Breast epithelium (tissue), 4 donors: ENCODE measurements at regions not wholly inside any gene's neighbourhood (a gene's known extent, or its start where the extent isn't known, plus 50 kb on each side); places are given as distances from the start of the nearest gene placed in this dataset.

Experiments used
- DNase-seq, 2 donors: peaks; one replicate each; pipeline ENCODE4 v3.0.0-alpha.2; 2019; ENCODE audit warnings: low spot score in 2 of 2
- H3K27ac ChIP-seq, 2 donors: fragments of 200-600 bp; sonication (generic) in 1 of 2; one replicate each; pipeline ENCODE4 v1.5.1; 2016 to 2019; ENCODE audit warnings: mild to moderate bottlenecking in 1 of 2
- H3K27me3 ChIP-seq, 2 donors: fragments of 200-600 bp; sonication (generic) in 1 of 2; one replicate each; pipeline versions ENCODE4 v1.5.1 to v1.6.0; 2017 to 2019; ENCODE audit warnings: control low read depth in 1 of 2, mild to moderate bottlenecking in 1 of 2
- H3K36me3 ChIP-seq: fragments of 200-600 bp; one replicate; pipeline ENCODE4 v1.5.1; 2019
- H3K4me1 ChIP-seq, 2 donors: fragments of 200-600 bp; sonication (generic); one replicate each; pipeline ENCODE4 v1.5.1; 2016 to 2019; ENCODE audit warnings: control low read depth in 1 of 2
- H3K4me3 ChIP-seq, 3 donors: fragments of 200-600 bp; sonication (generic); 1 replicate in 2 of 3; 2 replicates in 1 of 3; pipeline ENCODE4 v1.5.1; 2016 to 2019; ENCODE audit warnings: mild to moderate bottlenecking in 3 of 3, moderate library complexity in 2 of 3
- H3K9me3 ChIP-seq, 2 donors: fragments of 200-600 bp; sonication (generic) in 1 of 2; one replicate each; pipeline ENCODE4 v1.5.1; 2016 to 2019; ENCODE audit warnings: control low read depth in 1 of 2
- POLR2A ChIP-seq: fragments of 450-650 bp; IDR thresholded peaks from one replicate; pipeline ENCODE4 v1.6.1; 2016; ENCODE audit warnings: antibody characterized with exemption, mild to moderate bottlenecking, moderate library complexity
- POLR2AphosphoS5 ChIP-seq, 3 donors: sonication (generic); formaldehyde crosslinking; IDR thresholded peaks; one replicate each; pipeline ENCODE4 v1.6.1; 2017; ENCODE audit warnings: antibody characterized with exemption in 3 of 3
- intact Hi-C: fragments of 100-400 bp; cut with DNase I; formaldehyde crosslinking; loops from one replicate; pipeline ENCODE4 v1.15.1; 2023; ENCODE audit warnings: low total_unique reads
- TF ChIP-seq, protein P1 (sequence below), 3 donors: fragments of 450-650 bp; IDR thresholded peaks; one replicate each; pipeline ENCODE4 v1.5.1; 2016 to 2017; ENCODE audit warnings: antibody characterized with exemption in 3 of 3, mild to moderate bottlenecking in 3 of 3, moderate library complexity in 3 of 3

DNA sequence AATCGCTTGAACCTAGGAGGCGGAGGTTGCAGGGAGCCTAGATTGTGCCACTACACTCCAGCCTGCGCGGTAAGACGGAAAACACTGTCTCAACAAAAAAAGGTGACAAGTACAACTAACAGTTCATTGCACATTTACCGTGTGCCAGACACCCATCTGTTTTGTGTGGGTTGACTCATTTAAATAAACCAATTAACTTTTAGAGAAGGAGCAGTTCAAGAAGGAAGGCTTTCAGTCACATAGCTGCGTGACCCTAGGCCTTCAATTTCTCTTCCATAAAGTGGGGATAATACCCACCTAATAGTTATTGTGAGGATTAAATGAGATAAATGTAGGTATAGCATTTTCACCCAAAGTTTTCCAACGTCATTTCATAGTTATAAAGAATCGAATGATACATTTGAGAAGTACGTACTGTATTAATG lies 52.3 kb upstream of the KDM7A start:
- no peak for TF ChIP-seq POLR2A
- TF ChIP-seq POLR2AphosphoS5 (IDR thresholded peaks at IDR 0.05): no peak
- TF ChIP-seq, protein P1, sequence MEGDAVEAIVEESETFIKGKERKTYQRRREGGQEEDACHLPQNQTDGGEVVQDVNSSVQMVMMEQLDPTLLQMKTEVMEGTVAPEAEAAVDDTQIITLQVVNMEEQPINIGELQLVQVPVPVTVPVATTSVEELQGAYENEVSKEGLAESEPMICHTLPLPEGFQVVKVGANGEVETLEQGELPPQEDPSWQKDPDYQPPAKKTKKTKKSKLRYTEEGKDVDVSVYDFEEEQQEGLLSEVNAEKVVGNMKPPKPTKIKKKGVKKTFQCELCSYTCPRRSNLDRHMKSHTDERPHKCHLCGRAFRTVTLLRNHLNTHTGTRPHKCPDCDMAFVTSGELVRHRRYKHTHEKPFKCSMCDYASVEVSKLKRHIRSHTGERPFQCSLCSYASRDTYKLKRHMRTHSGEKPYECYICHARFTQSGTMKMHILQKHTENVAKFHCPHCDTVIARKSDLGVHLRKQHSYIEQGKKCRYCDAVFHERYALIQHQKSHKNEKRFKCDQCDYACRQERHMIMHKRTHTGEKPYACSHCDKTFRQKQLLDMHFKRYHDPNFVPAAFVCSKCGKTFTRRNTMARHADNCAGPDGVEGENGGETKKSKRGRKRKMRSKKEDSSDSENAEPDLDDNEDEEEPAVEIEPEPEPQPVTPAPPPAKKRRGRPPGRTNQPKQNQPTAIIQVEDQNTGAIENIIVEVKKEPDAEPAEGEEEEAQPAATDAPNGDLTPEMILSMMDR (IDR thresholded peaks at IDR 0.05): no peak
- no peak overlapping the region for H3K4me3 ChIP-seq
- intact Hi-C loops: no loop called here
- peaks cover 0 to 7% of the 10 kb centered on the region in 2 donors for H3K4me1 ChIP-seq
- no peak for DNase-seq
- H3K27me3 ChIP-seq: no peaks in the 10 kb centered on the region
- H3K36me3 ChIP-seq: no peaks in the 10 kb centered on the region
- no peak overlapping the region for H3K27ac ChIP-seq
- H3K9me3 ChIP-seq: no peaks in the 10 kb centered on the region
